Panc1 (cell line): ENCODE measurements at regions not wholly inside any gene's neighbourhood (a gene's known extent, or its start where the extent isn't known, plus 50 kb on each side); places are given as distances from the start of the nearest gene placed in this dataset.

Experiments
- CTCF ChIP-seq: fragments of 450-650 bp; IDR thresholded peaks from 2 replicates; pipeline ENCODE4 v1.5.1; 2017; ENCODE audit warnings: mild to moderate bottlenecking
- POLR2AphosphoS5 ChIP-seq: IDR thresholded peaks from 2 replicates; pipeline ENCODE4 v1.6.1; 2012; ENCODE audit warnings: mild to moderate bottlenecking, low read depth, low read length, moderate library complexity
- REST ChIP-seq, 2 experiments: IDR thresholded peaks; 2 replicates each; pipeline ENCODE4 v1.6.1; 2011 to 2012; ENCODE audit warnings: low read depth in 2 of 2, control low read depth in 1 of 2, low read length in 1 of 2, mild to moderate bottlenecking in 1 of 2, moderate library complexity in 1 of 2; ENCODE audit not compliant: insufficient read depth in 1 of 2
- TCF7L2 ChIP-seq: IDR thresholded peaks from 2 replicates; pipeline ENCODE4 v1.6.1; 2011; ENCODE audit warnings: mild to moderate bottlenecking, low read depth, low read length, inconsistent platforms

GRCh38 chr10:10667466-10667865, 350.2 kb upstream of the CELF2 start:
- TF ChIP-seq CTCF (no peak), TCF7L2 (no peak), REST (IDR thresholded peaks at IDR 0.05; ENCODE audit: insufficient read depth in 1 of 2, low read depth in 2 of 2, low read length in 1 of 2) (no peak), POLR2AphosphoS5 (no peak)
